Gastroesophageal sphincter (tissue), 4 donors: ENCODE measurements at regions not wholly inside any gene's neighbourhood (a gene's known extent, or its start where the extent isn't known, plus 50 kb on each side); places are given as distances from the start of the nearest gene placed in this dataset.

Source experiments
- ATAC-seq: fragments of 150-250 bp; one replicate; pipeline ENCODE4 v1.9.1; 2016; ENCODE audit warnings: mild to moderate bottlenecking, moderate library complexity
- H3K27ac ChIP-seq, 4 donors: fragments of 200-600 bp; sonication (generic) in 3 of 4; 1 replicate in 3 of 4; 2 replicates in 1 of 4; pipeline ENCODE4 v1.5.1; 2016 to 2019
- H3K27me3 ChIP-seq: fragments of 200-600 bp; sonication (generic); one replicate; pipeline ENCODE4 v1.5.1; 2019
- H3K36me3 ChIP-seq, 2 donors: fragments of 200-600 bp; sonication (generic); one replicate each; pipeline ENCODE4 v1.5.1; 2019; ENCODE audit warnings: control low read depth in 1 of 2
- H3K4me1 ChIP-seq, 3 donors: fragments of 200-600 bp; sonication (generic); 1 replicate in 2 of 3; 2 replicates in 1 of 3; pipeline ENCODE4 v1.5.1; 2016 to 2019; ENCODE audit warnings: control low read depth in 2 of 3
- H3K4me3 ChIP-seq, 2 donors: fragments of 200-600 bp; sonication (generic); one replicate each; pipeline ENCODE4 v1.5.1; 2019; ENCODE audit warnings: mild to moderate bottlenecking in 1 of 2, moderate library complexity in 1 of 2
- H3K9me3 ChIP-seq, 3 donors: fragments of 200-600 bp; sonication (generic); one replicate each; pipeline ENCODE4 v1.5.1; 2017 to 2019; ENCODE audit warnings: control low read depth in 2 of 3
- CTCF ChIP-seq, 4 experiments: fragments of 200-600 bp in 2 of 4; fragments of 450-650 bp in 2 of 4; sonication (generic) in 1 of 4; IDR thresholded peaks; one replicate each; pipeline ENCODE4 v1.5.1; 2017 to 2019; ENCODE audit warnings: antibody characterized with exemption in 4 of 4, mild to moderate bottlenecking in 2 of 4, moderate library complexity in 2 of 4
- EP300 ChIP-seq: sonication (generic); formaldehyde crosslinking; IDR thresholded peaks from one replicate; pipeline ENCODE4 v1.6.1; 2017; ENCODE audit warnings: antibody characterized with exemption, mild to moderate bottlenecking
- POLR2A ChIP-seq, 2 donors: fragments of 450-650 bp; IDR thresholded peaks; one replicate each; pipeline ENCODE4 v1.6.1; 2017; ENCODE audit warnings: antibody characterized with exemption in 2 of 2, mild to moderate bottlenecking in 2 of 2, moderate library complexity in 1 of 2
- POLR2AphosphoS5 ChIP-seq: sonication (generic); formaldehyde crosslinking; IDR thresholded peaks from one replicate; pipeline ENCODE4 v1.6.1; 2017; ENCODE audit warnings: antibody characterized with exemption
- WGBS, 2 donors: methylation state at CpG; one replicate each; pipeline ENCODE4 v1.1.5; 2018; ENCODE audit warnings: low coverage in 1 of 2; 5-methylcytosine and 5-hydroxymethylcytosine counted together

GRCh38 chr9:126228111-126228780 lies 98.4 kb upstream of the MVB12B start:
- H3K4me1 ChIP-seq, result peaks cover 0 to 4% (median 0%) of the 10 kb centered on the region in 3 donors
- no peaks in the 10 kb centered on the region for H3K9me3 ChIP-seq
- TF ChIP-seq POLR2A (IDR thresholded peaks at IDR 0.05) (no peak), POLR2AphosphoS5 (no peak), EP300 (no peak), CTCF (IDR thresholded peaks at IDR 0.05) (no peak)
- H3K36me3 ChIP-seq, result no peaks in the 10 kb centered on the region
- WGBS, 2 donors, result 74% methylated on average over 6 of the region's 14 CpGs; no CpG with 5 or more reads in 1 of the 2 donors
- no peak for ATAC-seq
- H3K27ac ChIP-seq, result no peak overlapping the region
- H3K4me3 ChIP-seq, result no peak overlapping the region
- peaks cover 35% of the 10 kb centered on the region for H3K27me3 ChIP-seq

GRCh38 chr9:126228781-126229444 lies 97.7 kb upstream of the MVB12B start:
- 18 to 42% methylated on average over 6 to 13 of the region's 19 CpGs for WGBS, 2 donors
- peaks cover 28% of the 10 kb centered on the region for H3K27me3 ChIP-seq
- no peak overlapping the region for H3K27ac ChIP-seq
- ATAC-seq, result peak; percentile 87
- H3K36me3 ChIP-seq, result no peaks in the 10 kb centered on the region
- peak; percentile 90 to 96 (median 94) for TF ChIP-seq CTCF (IDR thresholded peaks at IDR 0.05)
- no peak for TF ChIP-seq POLR2AphosphoS5
- no peak for TF ChIP-seq EP300
- no peaks in the 10 kb centered on the region for H3K9me3 ChIP-seq
- H3K4me3 ChIP-seq, result no peak overlapping the region
- H3K4me1 ChIP-seq, result peaks cover 0 to 4% (median 0%) of the 10 kb centered on the region in 3 donors

- WGBS, 2 donors, result 78% methylated on average over 3 of the region's 3 CpGs; no CpG with 5 or more reads in 1 of the 2 donors
- Histone ChIP-seq H3K4me1 (peaks cover 0 to 4% (median 0%) of the 10 kb centered on the region in 3 donors), H3K36me3 (no peaks in the 10 kb centered on the region), H3K4me3 (no peak overlapping the region), H3K27me3 (peaks cover 25% of the 10 kb centered on the region), H3K27ac (no peak overlapping the region), H3K9me3 (no peaks in the 10 kb centered on the region)
- no peak for ATAC-seq
- no peak for TF ChIP-seq POLR2AphosphoS5
- TF ChIP-seq POLR2A (IDR thresholded peaks at IDR 0.05), result no peak
- no peak for TF ChIP-seq CTCF (IDR thresholded peaks at IDR 0.05)
- no peak for TF ChIP-seq EP300
These were observed 97.1 kb upstream of the MVB12B start for GRCh38 chr9:126229501-126229900.

- Histone ChIP-seq H3K36me3 (no peaks in the 10 kb centered on the region), H3K4me1 (peaks cover 0 to 4% (median 0%) of the 10 kb centered on the region in 3 donors), H3K9me3 (no peaks in the 10 kb centered on the region), H3K27ac (no peak overlapping the region), H3K4me3 (no peak overlapping the region), H3K27me3 (peaks cover 17% of the 10 kb centered on the region)
- 84 to 85% methylated on average over 6 to 9 of the region's 11 CpGs for WGBS, 2 donors
- no peak for ATAC-seq
- TF ChIP-seq POLR2A (IDR thresholded peaks at IDR 0.05) (no peak), CTCF (IDR thresholded peaks at IDR 0.05) (no peak), POLR2AphosphoS5 (no peak), EP300 (no peak)
These were observed 95.9 kb upstream of the MVB12B start for GRCh38 chr9:126230692-126231091.

- H3K4me3 ChIP-seq, result no peak overlapping the region
- 100% methylated on average over 2 to 4 of the region's 6 CpGs for WGBS, 2 donors
- peaks cover 0 to 4% (median 0%) of the 10 kb centered on the region in 3 donors for H3K4me1 ChIP-seq
- TF ChIP-seq POLR2A (IDR thresholded peaks at IDR 0.05) (no peak), POLR2AphosphoS5 (no peak), CTCF (IDR thresholded peaks at IDR 0.05) (no peak), EP300 (no peak)
- H3K27me3 ChIP-seq, result peaks cover 11% of the 10 kb centered on the region
- no peak overlapping the region for H3K27ac ChIP-seq
- H3K9me3 ChIP-seq, result no peaks in the 10 kb centered on the region
- no peak for ATAC-seq
- no peaks in the 10 kb centered on the region for H3K36me3 ChIP-seq
These were observed 94.2 kb upstream of the MVB12B start for GRCh38 chr9:126232461-126232860.
